HG03280 (cell line): ENCODE measurements at regions not wholly inside any gene's neighbourhood (a gene's known extent, or its start where the extent isn't known, plus 50 kb on each side); places are given as distances from the start of the nearest gene placed in this dataset.

Experiments used
- ATAC-seq: cut with Tn5 transposase; IDR thresholded peaks from one replicate; pipeline ENCODE4 v1.9.1; 2021; ENCODE audit warnings: mild to moderate bottlenecking, moderate library complexity; ENCODE audit not compliant: unreplicated experiment

DNA sequence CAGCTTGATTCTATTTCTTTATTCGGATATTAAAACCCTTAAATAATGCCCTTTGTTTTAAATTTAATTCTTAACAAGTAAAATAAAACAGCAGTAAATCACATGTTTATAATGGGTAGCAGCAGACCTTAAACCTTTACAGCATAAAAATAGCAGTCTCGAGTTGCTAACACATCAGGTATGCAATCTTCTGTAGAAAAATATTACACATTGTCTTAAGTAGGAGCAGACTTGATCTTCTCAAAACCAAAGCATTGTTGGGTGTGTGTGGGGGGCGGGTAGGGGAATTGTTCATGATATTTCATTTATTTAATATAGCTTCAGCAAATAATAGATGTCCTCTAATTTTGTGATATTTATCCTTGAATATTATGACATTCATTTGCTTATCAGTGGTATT is 331.4 kb downstream of the PCDH7 start:
- no peak for ATAC-seq

GRCh38 chr4:31052519-31052918 is 332.4 kb downstream of the PCDH7 start:
- no peak for ATAC-seq

- no peak for ATAC-seq
These were observed 333.3 kb downstream of the PCDH7 start for GRCh38 chr4:31053451-31053850.

- ATAC-seq = no peak
These were observed 334.1 kb downstream of the PCDH7 start for GRCh38 chr4:31054295-31054694.

- no peak for ATAC-seq
These were observed 338.5 kb downstream of the PCDH7 start for GRCh38 chr4:31058656-31059055.

DNA sequence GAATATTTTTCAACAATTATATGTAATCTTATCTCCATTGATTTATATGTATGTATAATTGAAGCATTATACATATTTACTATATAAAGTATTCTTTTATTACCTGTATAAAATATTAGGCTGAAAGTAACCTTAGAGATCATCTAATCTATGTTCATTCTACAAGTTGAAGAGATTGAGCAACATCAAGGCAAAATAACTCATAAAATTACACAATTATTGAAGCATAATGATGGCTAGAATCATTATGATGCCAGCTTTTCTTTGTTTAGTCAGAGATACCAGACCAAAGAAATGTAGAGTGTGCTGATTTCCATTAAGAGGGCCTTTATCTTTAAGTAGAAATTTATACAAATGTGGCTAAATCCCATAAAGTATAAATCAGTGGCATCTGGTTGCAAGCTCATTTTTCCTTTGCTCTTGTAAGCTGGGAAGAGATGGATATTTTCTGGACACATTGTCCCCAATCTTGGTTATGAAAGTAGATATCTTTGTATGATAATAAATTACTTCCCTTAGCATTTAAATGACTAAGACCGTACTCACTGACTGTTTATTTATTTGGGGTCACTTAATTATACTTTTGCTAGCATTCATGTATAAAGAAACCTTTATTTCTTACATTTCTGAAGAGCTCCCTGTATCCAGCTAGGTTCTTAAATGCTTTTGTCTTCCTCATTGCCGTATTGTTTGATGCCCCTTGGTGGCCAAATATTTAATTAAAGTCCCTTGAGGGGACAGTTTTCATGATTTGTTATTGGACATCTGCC is 339.8 kb downstream of the PCDH7 start:
- ATAC-seq = no peak

DNA sequence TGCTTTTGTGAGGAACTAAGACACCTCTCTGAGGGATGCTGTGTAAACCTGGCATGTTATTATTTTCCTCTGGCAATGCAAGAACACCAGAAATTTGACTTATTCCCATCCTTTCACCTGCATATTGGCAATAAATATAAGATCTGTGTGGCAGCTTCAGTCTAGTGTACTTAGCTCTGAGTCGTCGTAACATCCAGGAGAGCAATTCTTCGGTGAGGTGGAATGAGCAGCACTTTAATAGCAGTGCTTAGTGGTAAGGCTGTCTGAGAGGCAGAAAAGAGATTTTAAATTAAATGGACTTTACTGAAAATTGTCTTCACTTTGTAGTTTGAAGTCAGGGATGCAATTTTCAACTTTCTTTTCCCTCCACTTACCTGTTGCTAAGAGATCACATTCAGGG is 344.9 kb downstream of the PCDH7 start:
- no peak for ATAC-seq

- ATAC-seq = no peak
These were observed 348.3 kb downstream of the PCDH7 start for GRCh38 chr4:31068257-31069075.

GRCh38 chr4:31069151-31069550 is 349.0 kb downstream of the PCDH7 start:
- no peak for ATAC-seq

- no peak for ATAC-seq
These were observed 351.6 kb downstream of the PCDH7 start for GRCh38 chr4:31071508-31072486.

- ATAC-seq = no peak
These were observed 355.8 kb downstream of the PCDH7 start for GRCh38 chr4:31075969-31076368.

GRCh38 chr4:31078661-31079060 is 358.5 kb downstream of the PCDH7 start:
- no peak for ATAC-seq

DNA sequence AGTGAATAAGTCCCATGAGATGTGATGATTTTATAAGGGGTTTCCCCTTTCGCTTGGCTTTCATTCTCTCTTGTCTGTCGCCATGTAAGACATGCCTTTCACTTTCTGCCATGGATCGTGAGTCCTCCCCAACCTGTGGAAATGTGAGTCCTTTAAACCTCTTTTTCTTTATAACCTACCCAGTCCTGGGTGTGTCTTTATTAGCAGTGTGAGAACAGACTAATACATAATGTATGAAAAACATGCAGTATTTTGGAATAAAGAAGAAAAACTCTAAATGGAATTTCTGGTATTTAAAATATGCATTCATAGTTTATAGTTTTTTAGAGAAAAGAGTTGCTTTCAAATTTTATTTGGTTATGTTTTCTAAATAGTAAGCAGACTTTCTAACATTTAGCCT is 360.7 kb downstream of the PCDH7 start:
- no peak for ATAC-seq

- ATAC-seq = no peak
These were observed 361.2 kb downstream of the PCDH7 start for GRCh38 chr4:31081366-31081765.

GRCh38 chr4:31083456-31083855 is 363.3 kb downstream of the PCDH7 start:
- no peak for ATAC-seq

- no peak for ATAC-seq
These were observed 364.7 kb downstream of the PCDH7 start for GRCh38 chr4:31084806-31085416.

- no peak for ATAC-seq
These were observed 365.5 kb downstream of the PCDH7 start for GRCh38 chr4:31085689-31086088.

GRCh38 chr4:31086756-31087330 is 366.7 kb downstream of the PCDH7 start:
- no peak for ATAC-seq

DNA sequence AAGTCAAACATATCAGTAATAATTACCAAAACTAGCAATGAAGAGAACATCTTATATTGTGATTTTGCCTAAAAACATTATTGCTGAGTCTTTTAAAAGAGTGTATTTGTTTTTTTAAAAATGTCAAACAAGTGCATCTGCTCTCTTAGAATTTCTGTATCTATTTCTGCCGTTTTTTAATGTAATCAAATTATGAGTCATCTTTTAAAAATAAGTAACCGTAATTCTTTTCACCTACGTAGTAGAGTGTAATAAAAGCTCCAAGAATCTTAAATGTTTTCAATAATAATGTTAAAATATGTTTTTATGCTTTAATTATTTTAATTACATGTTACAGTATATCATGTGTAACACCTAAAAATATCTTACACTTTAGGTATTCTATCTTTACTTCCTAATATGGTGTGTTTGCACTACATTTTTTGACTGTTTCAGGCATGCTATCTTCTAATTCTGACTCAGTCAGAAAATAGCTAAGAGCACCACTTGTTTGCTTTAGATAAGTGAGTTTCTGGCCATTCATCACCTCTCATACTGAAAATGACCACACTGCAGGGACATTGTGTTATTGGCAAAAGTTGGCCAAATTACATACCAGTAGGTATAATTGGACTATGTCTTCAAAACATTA is 368.5 kb downstream of the PCDH7 start:
- ATAC-seq = no peak

DNA sequence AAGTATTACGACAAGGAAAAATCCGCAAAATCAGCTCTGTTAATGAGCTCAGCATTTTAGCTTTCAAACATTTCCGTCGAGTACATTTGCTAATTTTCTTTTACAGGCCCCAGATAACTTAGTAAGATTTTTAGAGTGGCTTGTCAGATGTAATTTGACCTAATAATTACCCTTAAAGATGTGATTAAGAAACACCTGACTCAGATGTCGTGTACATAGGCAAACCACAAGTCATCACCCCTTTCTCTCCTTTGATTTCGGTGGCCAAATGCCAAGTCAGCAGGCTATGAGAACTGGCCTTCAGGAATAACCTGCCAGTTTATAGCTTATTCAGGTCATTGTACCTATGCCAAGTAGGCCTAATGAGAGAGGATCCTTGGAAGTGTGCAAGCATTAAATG is 369.6 kb downstream of the PCDH7 start:
- no peak for ATAC-seq
